ENCODE measurements at regions not wholly inside any gene's neighbourhood (a gene's known extent, or its start where the extent isn't known, plus 50 kb on each side); places are given as distances from the start of the nearest gene placed in this dataset.

GRCh38 chr5:86929123-86929766 lies 311.5 kb downstream of the COX7C start:
- TF ChIP-seq, protein P1, sequence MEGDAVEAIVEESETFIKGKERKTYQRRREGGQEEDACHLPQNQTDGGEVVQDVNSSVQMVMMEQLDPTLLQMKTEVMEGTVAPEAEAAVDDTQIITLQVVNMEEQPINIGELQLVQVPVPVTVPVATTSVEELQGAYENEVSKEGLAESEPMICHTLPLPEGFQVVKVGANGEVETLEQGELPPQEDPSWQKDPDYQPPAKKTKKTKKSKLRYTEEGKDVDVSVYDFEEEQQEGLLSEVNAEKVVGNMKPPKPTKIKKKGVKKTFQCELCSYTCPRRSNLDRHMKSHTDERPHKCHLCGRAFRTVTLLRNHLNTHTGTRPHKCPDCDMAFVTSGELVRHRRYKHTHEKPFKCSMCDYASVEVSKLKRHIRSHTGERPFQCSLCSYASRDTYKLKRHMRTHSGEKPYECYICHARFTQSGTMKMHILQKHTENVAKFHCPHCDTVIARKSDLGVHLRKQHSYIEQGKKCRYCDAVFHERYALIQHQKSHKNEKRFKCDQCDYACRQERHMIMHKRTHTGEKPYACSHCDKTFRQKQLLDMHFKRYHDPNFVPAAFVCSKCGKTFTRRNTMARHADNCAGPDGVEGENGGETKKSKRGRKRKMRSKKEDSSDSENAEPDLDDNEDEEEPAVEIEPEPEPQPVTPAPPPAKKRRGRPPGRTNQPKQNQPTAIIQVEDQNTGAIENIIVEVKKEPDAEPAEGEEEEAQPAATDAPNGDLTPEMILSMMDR (IDR thresholded peaks at IDR 0.05), result no peak
- no peak for TF ChIP-seq POLR2AphosphoS2 (conservative IDR thresholded peaks at IDR 0.05; ENCODE audit: low read length)
- no peak for TF ChIP-seq RCOR1 (IDR thresholded peaks at IDR 0.05; ENCODE audit: low read depth, low read length)
- TF ChIP-seq RFX5 (IDR thresholded peaks at IDR 0.05), result no peak
- TF ChIP-seq CEBPB (IDR thresholded peaks at IDR 0.05), result no peak
- no peak for TF ChIP-seq POLR2A (IDR thresholded peaks at IDR 0.05; ENCODE audit: low read length)
- no peak for TF ChIP-seq BCL3 (IDR thresholded peaks at IDR 0.05)
- TF ChIP-seq CHD4 (IDR thresholded peaks at IDR 0.05; ENCODE audit: borderline replicate concordance), result no peak
- TF ChIP-seq PBX3 (IDR thresholded peaks at IDR 0.05), result no peak
- no peak for TF ChIP-seq REST (IDR thresholded peaks at IDR 0.05)
- TF ChIP-seq MAZ (IDR thresholded peaks at IDR 0.05; ENCODE audit: borderline replicate concordance, low read depth, low read length), result no peak
- TF ChIP-seq, protein P2, sequence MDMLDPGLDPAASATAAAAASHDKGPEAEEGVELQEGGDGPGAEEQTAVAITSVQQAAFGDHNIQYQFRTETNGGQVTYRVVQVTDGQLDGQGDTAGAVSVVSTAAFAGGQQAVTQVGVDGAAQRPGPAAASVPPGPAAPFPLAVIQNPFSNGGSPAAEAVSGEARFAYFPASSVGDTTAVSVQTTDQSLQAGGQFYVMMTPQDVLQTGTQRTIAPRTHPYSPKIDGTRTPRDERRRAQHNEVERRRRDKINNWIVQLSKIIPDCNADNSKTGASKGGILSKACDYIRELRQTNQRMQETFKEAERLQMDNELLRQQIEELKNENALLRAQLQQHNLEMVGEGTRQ (IDR thresholded peaks at IDR 0.05), result no peak
- TF ChIP-seq FOXS1 (CRISPR knock-in tag; IDR thresholded peaks at IDR 0.05), result no peak
